IMR-90 (cell line): ENCODE measurements at regions not wholly inside any gene's neighbourhood (a gene's known extent, or its start where the extent isn't known, plus 50 kb on each side); places are given as distances from the start of the nearest gene placed in this dataset.

Source experiments
- BHLHE40 ChIP-seq: fragments of 150-350 bp; IDR thresholded peaks from 2 replicates; pipeline ENCODE4 v1.6.1; 2016; ENCODE audit warnings: mild to moderate bottlenecking, low read depth, low read length
- CEBPB ChIP-seq: IDR thresholded peaks from 2 replicates; pipeline ENCODE4 v1.6.1; 2012; ENCODE audit warnings: low read depth, low read length, improper control_type of control experiment
- CHD1 ChIP-seq: IDR thresholded peaks from 2 replicates; pipeline ENCODE4 v1.6.1; 2012; ENCODE audit warnings: low read depth, low read length, improper control_type of control experiment
- CTCF ChIP-seq: conservative IDR thresholded peaks from 2 replicates; pipeline ENCODE4 v1.5.1; 2012; ENCODE audit warnings: mild to moderate bottlenecking, low read depth, low read length, improper control_type of control experiment
- ELK1 ChIP-seq: fragments of 150-350 bp; IDR thresholded peaks from 2 replicates; pipeline ENCODE4 v1.6.1; 2016; ENCODE audit warnings: low read depth, mild to moderate bottlenecking, low read length, moderate library complexity, borderline replicate concordance
- FOS ChIP-seq: fragments of 150-350 bp; IDR thresholded peaks from 2 replicates; pipeline ENCODE4 v1.6.1; 2016; ENCODE audit warnings: low read depth, low read length
- MAFK ChIP-seq: IDR thresholded peaks from 2 replicates; pipeline ENCODE4 v1.6.1; 2012; ENCODE audit warnings: low read depth, low read length, improper control_type of control experiment
- MAZ ChIP-seq: IDR thresholded peaks from 2 replicates; pipeline ENCODE4 v1.6.1; 2012; ENCODE audit warnings: low read depth, mild to moderate bottlenecking, low read length, improper control_type of control experiment, moderate library complexity, borderline replicate concordance
- MXI1 ChIP-seq: IDR thresholded peaks from 2 replicates; pipeline ENCODE4 v1.6.1; 2012; ENCODE audit warnings: low read depth, mild to moderate bottlenecking, low read length, moderate library complexity, borderline replicate concordance
- POLR2A ChIP-seq: IDR thresholded peaks from 2 replicates; pipeline ENCODE4 v1.6.1; 2012; ENCODE audit warnings: mild to moderate bottlenecking, low read depth, low read length
- RCOR1 ChIP-seq: IDR thresholded peaks from 2 replicates; pipeline ENCODE4 v1.6.1; 2012; ENCODE audit warnings: mild to moderate bottlenecking, low read length, improper control_type of control experiment; ENCODE audit not compliant: insufficient replicate concordance
- RFX5 ChIP-seq: IDR thresholded peaks from 2 replicates; pipeline ENCODE4 v1.8.0; 2012; ENCODE audit warnings: low read depth, mild to moderate bottlenecking, low read length, moderate library complexity
- SMC3 ChIP-seq: fragments of 150-350 bp; IDR thresholded peaks from 2 replicates; pipeline ENCODE4 v1.6.1; 2016; ENCODE audit warnings: low read depth, mild to moderate bottlenecking, antibody characterized with exemption, low read length, moderate library complexity
- USF2 ChIP-seq: fragments of 150-350 bp; IDR thresholded peaks from 2 replicates; pipeline ENCODE4 v1.6.1; 2017; ENCODE audit warnings: mild to moderate bottlenecking, antibody characterized with exemption, low read length, low read depth

- no peak for TF ChIP-seq CTCF
- TF ChIP-seq USF2 = no peak
- no peak for TF ChIP-seq MXI1
- TF ChIP-seq CHD1 = no peak
- peak; percentile 79 for TF ChIP-seq CEBPB
- no peak for TF ChIP-seq POLR2A
- TF ChIP-seq FOS = peak; percentile 7; the same call in 1 of the 2 replicates
- TF ChIP-seq SMC3 = no peak
- TF ChIP-seq RFX5 = no peak
- no peak for TF ChIP-seq MAZ
- no peak for TF ChIP-seq MAFK
- no peak for TF ChIP-seq BHLHE40
- TF ChIP-seq ELK1 = no peak
- no peak for TF ChIP-seq RCOR1
These were observed 157.8 kb upstream of the PREP start for GRCh38 chr6:105560611-105561066.
